SIG-M5 treated with dmso at 0.1 percent for 504 hours (cell line): ENCODE measurements at regions not wholly inside any gene's neighbourhood (a gene's known extent, or its start where the extent isn't known, plus 50 kb on each side); places are given as distances from the start of the nearest gene placed in this dataset.

Experiments used
- DNase-seq: peaks from one replicate; lab custom pipeline; 2025; ENCODE audit not compliant: unreplicated experiment; lab: John Stamatoyannopoulos, UW

DNA sequence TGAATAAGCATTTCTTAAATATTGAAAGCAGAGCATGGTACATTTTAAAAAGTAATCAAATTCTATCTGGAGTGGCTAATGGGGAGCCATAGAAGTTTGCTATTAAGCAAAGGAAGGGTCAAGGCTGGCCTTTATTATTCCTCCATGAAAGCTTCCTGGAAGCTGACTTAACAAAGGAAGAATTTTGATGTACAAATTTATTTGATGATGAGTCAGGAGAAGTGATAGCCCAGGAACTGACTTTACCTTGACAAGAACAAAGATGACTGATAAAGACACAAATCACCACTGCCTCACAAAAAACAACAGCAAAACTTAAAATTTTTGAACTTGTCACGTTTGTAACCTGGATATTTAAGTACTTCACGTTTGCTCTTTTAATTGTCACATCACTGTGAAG is 872.1 kb downstream of the PCDH7 start:
- no peak for DNase-seq

DNA sequence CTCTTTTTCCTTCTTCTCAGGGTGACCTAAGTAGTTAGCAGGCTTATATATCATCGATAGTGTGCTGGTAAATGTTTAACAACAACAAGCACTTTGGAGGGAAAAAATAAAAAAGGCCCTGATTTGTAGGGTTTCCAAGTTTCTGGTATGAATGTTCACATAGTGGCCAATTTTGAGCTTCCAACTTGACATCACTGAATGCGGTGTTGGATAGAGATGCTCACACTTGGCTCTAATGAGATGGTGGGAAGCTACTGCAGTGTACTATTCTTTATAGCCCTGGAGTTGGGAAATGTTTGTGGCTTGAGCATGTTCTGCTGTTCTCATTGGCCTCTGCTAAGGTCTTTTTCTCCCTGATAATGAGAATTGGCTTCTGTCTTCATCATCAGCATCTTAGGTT is 875.3 kb downstream of the PCDH7 start:
- no peak for DNase-seq

DNA sequence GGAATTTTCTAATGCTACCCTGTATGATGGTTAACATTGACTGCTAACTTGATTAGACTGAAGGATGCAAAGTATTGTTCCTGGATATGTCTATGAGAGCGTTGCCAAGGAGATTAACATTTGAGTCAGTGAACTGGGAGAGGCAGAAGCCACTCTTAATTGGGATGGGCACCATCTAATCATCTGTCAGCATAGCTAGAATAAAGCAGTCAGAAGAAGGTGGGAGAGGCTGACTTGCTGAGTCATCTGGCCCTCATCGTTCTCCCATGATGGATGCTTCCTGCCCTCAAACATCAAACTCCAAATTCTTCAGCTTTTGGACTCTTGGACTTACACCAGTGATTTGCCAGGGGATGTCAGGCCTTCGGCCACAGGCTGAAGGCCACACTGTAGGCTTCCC is 878.5 kb downstream of the PCDH7 start:
- no peak for DNase-seq

DNA sequence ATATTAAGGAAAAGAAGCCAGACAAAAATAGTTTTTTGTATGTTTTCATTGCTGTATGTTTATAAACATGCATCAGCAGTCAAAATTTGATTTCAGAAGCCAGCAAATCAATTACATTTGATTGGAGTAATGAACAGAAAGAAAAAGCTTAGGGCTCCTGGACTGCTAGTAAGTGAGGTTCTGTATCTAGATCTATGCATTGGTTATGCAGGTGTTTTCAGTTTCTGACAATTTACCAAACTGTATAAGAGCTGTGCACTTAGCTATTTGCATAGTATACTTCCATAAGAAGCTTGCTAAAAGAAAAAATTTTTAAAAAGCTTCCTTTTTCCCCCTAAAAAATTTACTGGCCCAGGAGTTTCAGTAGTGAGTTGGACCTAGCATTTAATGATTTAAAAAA is 881.6 kb downstream of the PCDH7 start:
- no peak for DNase-seq

DNA sequence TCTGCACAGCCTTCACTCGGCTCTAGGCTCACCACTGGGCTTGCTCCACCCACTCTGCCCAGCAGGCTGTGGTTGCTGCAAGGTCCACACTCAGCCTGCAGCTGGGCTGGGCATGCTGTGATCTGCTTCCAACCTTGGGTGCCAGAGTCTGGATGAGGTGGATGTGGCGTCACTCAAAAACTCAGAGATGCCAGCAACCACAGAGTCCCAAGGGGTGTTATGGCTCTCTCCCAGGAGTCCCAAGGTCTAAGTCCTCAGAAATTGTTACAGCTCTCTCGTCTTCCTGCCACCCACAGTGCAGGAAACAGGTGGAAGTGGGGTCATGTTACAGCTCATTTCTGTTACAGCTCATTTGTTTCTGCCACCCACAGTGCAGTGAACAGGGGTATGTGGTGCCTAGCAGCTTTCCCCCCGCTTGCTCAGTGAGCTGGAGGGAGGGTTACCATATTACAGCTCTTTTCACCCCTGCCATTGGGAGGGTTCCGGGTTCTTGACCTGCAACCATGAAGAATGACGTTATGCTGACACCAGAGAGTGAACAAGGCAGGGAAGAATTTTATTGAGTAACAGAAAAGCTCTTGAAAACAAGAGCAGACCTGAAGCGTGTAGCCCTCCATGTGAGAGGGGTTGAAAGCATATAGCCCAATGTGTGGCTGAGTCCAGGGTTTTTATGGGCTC is 893.9 kb downstream of the PCDH7 start:
- no peak for DNase-seq

DNA sequence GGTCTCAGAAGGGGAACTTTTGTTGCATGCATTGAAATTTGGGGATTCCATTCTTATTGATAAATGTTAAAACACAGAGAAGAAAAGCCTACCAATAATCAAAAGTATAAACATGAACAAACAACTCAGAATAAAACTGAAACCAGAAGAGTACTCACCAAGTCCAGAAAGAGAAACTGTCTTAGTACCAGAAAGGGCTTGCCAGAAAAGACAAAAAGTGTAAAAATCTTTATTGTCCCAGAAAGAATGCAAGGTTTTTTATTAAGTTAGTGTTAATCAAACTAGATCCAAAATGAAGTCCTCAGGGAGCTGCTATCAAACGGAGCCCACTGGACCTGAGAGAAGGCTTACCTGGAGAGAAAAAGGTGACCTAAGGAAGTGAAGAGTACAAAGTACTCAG is 897.5 kb downstream of the PCDH7 start:
- no peak for DNase-seq

DNA sequence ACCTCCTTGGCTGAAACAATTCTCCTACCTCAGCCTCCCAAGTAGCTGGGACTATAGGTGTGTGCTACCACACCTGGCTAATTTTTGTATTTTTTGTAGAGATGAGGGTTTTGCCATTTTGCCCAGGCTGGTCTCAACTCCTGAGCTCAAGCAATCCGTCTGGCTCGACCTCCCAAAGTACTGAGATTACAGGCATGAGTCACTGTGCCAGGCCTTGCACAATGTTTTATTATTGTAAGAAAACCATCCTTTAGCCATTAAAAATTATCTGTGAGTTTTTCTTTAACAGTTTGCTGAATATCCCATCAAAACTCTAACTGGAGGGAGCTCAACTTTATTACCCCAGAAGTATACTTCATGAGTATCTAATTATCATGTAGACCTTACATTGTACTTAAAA is 900.3 kb downstream of the PCDH7 start:
- DNase-seq, result no peak

DNA sequence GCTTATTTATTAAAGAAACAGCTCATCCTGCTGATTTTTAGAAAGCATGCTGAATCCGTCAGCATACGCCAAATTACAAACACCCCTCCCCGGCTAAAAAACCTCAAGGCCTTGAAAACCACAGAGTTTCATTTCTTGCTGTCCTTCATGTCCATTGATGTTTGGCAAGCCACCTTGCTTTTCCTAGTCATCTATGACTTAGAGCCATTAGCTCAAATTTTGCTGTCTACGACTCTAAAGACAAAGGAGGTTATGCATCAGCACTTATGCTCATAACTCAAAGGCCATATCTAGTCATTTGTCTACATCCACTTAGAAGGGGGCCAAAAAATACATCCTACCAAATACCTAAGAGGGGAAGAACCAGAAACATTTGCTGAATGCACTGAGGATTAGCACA is 925.1 kb downstream of the PCDH7 start:
- no peak for DNase-seq

DNA sequence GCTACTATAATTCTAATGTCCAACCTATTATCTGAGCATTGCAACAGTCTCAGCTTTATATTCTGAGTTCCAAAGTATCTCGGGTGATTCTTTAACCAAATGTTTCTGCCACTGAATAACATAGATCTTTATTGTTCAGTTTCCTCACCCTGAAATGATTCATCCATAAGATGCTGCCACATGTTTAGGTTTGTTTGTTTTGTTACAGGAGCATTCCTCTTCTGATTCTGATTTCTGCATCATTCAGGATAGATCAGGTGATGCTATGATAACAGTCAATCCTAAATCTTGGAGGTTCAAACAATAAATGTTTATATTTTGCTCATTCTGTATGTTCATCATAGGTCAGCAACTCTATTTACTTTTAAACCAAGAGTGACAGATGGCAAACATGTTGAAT is 927.6 kb downstream of the PCDH7 start:
- DNase-seq, result no peak

DNA sequence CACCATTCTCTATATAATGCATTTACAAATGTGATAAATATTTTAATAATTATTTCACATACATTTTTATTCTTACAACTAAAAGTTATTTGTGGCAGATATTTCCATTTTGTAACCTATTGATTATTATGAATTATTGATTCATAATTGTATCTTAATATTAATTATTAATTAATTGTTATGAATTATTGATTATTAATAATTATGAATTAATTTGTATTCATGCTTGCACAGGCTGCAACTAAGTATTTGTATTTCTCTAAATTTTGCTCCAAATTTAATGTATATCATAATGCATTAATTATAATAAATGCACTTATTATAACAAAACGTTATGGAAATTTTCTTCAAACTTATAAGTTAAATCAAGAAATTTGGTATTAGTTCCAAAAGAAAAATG is 929.7 kb downstream of the PCDH7 start:
- no peak for DNase-seq

DNA sequence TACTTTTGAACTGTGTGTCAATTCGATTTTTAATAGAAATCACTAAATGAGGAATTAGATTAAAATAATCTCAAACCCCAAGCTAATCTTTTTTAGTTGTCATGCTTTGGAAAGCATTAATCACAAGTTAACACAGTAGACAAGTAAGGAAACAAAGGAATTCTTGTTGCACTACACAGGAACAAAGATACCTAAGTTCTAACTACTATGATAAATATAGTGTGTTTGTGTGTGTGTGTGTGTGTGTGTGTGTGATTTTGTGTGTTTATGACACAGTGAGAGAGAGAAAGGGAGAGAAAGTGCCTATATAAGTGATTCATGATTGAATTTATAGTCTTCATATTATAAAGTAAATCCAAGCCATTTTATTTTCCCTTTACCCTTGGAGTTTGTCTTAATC is 931.4 kb downstream of the PCDH7 start:
- DNase-seq, result no peak

DNA sequence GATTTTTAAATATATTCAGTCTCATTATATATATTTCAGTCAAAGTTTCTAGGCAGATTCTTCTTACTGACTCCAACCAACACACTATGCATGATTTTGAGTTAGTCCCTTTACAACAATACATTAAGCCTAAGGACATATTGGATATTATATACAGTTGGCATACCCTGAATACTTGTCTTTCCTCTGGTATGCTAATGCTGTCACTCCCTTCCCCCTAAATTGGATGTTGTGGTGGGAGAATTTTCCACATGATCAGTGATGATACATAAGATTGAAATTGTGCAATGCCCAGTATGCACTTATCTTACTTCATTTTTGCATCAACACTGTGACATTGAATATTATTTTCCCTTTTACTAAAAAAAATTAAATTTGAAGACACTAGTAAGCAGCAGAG is 935.2 kb downstream of the PCDH7 start:
- no peak for DNase-seq

DNA sequence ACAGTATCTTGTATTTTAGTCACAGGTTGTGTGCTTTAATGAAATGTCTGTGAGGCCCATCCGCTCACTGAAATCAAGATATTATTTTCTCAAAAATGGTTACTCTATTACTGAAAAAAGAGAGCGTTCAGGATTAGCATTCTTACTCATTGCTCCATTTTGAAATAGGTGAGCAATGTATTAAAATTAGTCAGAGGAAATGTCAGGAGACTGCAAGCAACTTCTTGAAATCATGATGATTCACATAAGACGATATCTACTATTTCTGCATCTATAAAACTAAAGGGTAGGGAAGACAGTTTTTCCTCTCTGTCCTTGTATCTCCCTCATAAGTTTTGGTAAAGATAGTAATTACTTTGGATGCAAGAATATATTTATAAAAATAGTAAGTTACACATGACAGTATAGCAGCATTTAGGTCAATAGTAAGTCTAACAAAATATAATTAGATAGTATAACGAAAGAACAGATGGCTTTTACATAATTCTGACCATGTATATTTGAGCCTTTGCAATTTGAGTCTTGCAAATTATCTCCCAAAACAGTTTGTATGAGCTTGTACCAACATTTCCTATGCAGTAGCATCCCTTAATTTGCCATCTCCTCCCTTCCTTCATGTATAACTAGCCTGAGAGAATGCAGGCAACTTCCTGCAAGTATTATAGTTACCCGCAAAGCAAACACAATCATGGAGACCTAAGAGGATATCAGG is 937.8 kb downstream of the PCDH7 start:
- DNase-seq, result no peak

DNA sequence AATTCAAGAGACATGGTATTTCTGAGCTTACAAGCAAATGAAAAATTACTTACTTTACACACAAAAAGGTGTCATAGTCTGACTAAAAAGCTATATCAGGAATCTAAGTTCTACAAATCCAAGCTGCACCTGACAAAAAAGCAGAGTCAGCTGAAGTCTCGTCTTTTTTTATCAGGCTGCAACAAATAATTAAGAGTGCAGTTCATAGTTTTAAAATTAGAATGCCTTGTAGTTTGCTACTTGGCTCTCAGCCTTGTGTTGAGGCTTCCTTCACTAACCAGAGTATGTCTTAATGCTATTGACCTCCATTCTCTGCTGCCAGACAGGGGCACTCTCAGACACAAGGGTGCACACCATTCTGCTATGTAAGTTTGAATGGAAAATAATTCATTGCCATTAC is 940.7 kb downstream of the PCDH7 start:
- no peak for DNase-seq

DNA sequence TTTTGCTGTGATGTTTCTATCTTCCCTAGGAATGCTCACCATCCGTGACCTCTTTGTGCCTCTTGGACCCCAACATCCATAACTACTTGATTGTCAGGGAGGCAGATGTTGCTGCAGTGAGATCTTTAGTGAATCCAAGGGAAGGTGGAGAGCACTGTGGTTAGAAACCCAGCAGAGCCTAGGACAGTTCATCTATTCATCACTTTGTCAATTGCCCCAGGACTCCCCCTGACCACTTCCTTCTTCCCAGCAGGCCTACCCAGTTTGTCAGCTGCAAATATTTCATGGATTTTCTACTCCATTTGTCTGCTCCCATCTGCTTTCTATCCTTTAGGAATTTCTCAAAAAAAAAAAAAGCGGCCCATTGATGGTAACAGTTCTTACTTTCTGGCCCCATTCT is 942.8 kb downstream of the PCDH7 start:
- DNase-seq, result no peak

DNA sequence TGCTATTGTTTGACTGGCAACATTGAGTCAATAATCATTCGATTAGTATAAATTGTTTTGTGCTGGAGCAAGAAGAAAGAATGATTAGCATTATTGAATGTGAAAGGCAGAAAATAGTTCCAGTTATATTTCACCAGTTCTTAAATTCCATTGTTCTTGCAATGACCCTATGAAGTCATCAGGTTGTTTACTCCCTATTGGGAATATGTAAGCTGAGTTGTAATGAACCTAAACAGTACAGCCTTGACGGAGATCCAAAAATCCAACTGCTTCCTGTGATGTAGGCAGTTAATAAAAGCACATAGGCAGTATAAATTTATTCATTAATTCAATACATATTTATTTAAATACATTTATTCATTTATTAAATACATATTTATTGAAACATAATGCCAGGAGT is 947.5 kb downstream of the PCDH7 start:
- DNase-seq, result no peak

DNA sequence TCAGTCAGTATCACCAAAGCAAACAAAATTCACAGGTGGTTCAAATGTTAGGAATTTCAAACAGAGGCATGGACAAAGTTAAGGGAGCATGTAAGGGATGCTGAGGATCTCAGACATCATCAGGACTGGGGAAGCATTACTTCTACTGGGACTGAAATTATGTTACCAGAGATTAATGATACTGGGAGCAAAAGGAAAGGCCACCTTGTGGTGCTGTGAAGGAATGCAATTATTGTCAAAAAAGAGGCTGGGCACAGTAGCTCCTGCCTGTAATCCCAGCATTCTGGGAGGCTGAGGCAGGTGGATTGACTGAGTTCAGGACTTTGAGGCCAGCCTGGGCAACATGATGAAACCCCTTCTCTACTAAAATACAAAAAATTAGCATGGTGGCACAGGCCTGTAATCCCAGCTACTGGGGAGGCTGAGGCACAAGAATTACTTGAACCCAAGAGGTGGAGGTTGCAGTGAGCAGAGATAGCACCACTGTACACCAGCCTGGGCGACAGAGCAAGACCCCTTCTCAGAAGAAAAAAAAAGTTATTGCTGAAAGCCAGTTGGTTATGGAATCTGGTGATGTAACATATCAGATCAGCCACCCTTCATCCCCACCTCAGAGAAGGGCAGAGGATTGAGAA is 954.3 kb downstream of the PCDH7 start:
- DNase-seq, result peak; percentile 13

DNA sequence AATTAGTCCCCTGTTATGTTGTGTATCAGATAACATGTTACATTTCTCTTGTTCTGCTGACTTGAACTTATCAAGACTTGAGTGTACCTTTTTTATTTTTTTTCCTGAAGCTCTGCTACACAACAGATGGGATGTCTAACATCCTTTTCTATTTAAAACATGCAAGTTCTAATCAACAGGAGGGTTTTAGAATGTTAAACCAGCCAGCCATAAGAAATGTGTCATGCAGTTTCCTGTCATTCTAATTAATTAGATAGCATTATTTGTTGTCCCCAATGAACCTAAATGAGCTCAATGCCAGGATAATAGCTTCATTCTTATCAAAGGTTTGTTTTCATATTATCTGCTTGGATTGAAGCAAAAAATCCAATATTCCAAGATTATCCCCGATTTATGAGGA is 958.2 kb downstream of the PCDH7 start:
- DNase-seq, result no peak

DNA sequence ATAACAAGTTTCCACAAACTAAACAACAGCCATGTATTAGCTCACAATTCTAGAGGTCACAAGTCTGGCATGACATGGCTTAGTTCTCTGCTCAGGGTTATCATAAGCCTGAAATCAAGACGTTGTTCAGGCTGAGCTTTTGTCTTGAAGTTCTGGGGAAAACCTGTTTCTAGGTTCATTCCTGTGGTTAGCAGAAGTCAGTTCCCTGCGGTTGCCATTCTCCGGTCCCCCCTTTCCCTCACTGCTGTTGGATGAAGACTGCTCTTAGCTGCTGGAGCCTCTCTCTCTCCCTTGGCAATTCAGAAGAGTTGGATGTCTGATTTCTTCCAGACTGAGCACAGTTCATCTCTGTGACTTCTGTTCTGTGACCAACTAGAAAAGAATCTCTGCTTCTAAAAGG is 962.6 kb downstream of the PCDH7 start:
- DNase-seq, result no peak

DNA sequence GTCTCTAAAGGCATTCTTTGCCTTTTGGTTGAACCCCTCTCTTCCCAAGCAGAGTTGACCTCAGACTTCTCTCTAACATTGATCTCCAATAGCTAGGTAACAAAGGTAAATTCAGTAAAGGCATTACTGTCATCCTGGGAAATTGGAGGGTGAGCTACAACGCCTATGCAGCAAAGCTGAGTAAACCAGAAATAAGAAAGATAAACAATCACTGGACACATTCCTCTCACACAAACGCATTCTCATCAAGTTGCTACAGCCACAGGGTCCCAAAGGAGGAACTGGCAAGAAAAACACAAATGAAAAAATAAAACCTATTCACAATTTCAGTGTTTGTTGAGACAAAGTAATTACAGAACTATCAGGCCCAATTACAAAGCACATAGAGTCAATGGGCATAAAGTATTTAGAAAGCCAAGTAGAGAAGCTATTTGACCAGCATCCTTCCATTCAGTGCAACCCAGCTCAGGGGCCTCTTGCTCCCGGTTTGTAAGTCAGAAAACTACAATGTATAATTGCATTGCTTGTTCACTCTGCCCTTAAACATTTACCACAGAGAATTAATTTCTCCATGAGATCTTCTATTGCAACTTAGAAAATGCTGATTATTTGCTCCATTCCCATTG is 967.7 kb downstream of the PCDH7 start:
- DNase-seq, result no peak

DNA sequence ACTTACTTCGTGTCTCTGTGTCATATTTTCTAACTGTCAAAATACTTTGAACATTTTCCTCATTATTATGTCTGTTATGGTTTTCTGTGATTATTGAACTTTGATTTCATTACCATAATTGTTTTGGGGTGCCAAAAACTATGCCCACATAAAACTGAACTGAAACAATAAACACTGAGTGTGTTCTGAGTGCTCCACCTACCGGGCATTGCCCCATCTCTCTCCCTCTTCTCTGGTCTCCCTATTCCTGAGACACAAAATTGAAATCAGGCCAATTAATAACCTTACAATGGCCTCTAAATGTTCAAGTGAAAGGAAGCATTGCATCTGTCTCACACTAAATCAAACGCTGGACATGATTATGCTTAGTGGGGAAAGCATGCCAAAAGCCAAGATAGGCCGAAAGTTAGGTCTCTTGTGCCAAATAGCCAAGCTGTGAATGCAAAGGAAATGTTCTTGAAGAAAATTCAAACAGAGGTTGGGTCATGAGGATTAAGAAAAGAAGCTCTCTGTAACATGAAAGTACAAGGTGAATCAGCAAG is 972.3 kb downstream of the PCDH7 start:
- DNase-seq, result no peak

DNA sequence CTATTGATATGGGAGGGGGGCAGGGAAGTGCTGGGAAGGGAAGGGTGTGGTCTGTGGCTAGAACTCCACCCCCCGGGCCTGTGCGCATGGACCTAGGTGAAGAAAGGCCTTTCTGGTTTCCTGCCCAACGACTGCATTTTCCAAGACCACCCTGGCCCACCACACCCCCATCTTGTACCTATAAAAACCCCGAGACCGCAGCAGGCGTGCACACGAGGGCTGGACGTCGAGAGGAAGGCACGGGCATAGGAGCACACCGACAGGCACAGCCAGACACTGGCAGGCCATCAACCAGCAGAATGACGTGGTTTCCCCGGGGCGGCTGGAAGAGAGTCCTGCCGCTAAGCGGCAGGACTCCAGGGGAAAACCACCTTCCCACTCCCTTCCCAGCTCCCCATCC is 981.1 kb downstream of the PCDH7 start:
- no peak for DNase-seq
